Endothelial cell of umbilical vein (primary cell): ENCODE measurements at regions not wholly inside any gene's neighbourhood (a gene's known extent, or its start where the extent isn't known, plus 50 kb on each side); places are given as distances from the start of the nearest gene placed in this dataset.

Experiments
- BruUV-seq: library from RNA; stranded (reverse); fragments of 400-500 nt; replicated peaks from 2 replicates; lab custom pipeline; 2021; lab: Mats Ljungman, UMichigan
- CTCF ChIA-PET: fragments of 300-600, 350-600 bp; sonication (Branson Sonifier 250); formaldehyde crosslinking; loops from one replicate; lab custom pipeline; 2021; ENCODE audit warnings: antibody characterized with exemption, inconsistent platforms; lab: Charles Lee
- POLR2A ChIA-PET: fragments of 300-600, 350-600 bp; sonication (Branson Sonifier 250); formaldehyde crosslinking; loops from one replicate; lab custom pipeline; 2021; ENCODE audit warnings: antibody characterized with exemption, inconsistent platforms; lab: Charles Lee
- DNase-seq: peaks from one replicate; pipeline ENCODE4 v3.0.0-alpha.2; 2011; ENCODE audit warnings: low read depth, low spot score
- FAIRE-seq: peaks from 2 replicates; lab custom pipeline; 2011; peaks lifted over from hg19 to GRCh38; lab: Jason Lieb, UNC
- H2AFZ ChIP-seq: 2 replicates; pipeline ENCODE4 v1.6.0; 2012; ENCODE audit warnings: low read depth, low read length, control low read depth, inconsistent platforms
- H3K27ac ChIP-seq: 2 replicates; pipeline ENCODE4 v1.5.1; 2011; ENCODE audit warnings: low read depth, mild to moderate bottlenecking, control low read depth, low read length, moderate library complexity; ENCODE audit not compliant: insufficient read depth
- H3K27me3 ChIP-seq, 2 experiments: 2 replicates each; pipeline versions ENCODE4 v1.6.0 to v1.6.1; 2011; ENCODE audit warnings: low read length in 2 of 2, mixed read lengths in 1 of 2; ENCODE audit not compliant: control insufficient read depth in 2 of 2, insufficient read depth in 2 of 2
- H3K36me3 ChIP-seq, 2 experiments: 2 replicates in 1 of 2; 3 replicates in 1 of 2; pipeline ENCODE4 v1.5.1; 2011; ENCODE audit warnings: low read length in 2 of 2, mild to moderate bottlenecking in 1 of 2, moderate library complexity in 1 of 2; ENCODE audit not compliant: control insufficient read depth in 2 of 2, insufficient read depth in 2 of 2; ENCODE audit errors: extremely low read depth in 1 of 2
- H3K4me1 ChIP-seq: 3 replicates; pipeline ENCODE4 v1.5.1; 2011; ENCODE audit warnings: mild to moderate bottlenecking, low read length; ENCODE audit not compliant: control insufficient read depth, insufficient read depth; ENCODE audit errors: extremely low read depth
- H3K4me2 ChIP-seq: 2 replicates; pipeline ENCODE4 v1.6.1; 2011; ENCODE audit warnings: low read length, control low read depth, mixed read lengths; ENCODE audit not compliant: insufficient read depth
- H3K4me3 ChIP-seq, 3 experiments: fragments of 200-600 bp in 1 of 3; sonication (generic), shearing (Covaris generic) in 1 of 3; replicated peaks in 1 of 3; 2 replicates each; pipeline ENCODE4 v1.5.1; 2011 to 2016; ENCODE audit warnings: control low read depth in 3 of 3, low read length in 3 of 3, mild to moderate bottlenecking in 2 of 3, inconsistent platforms in 1 of 3, low read depth in 1 of 3, moderate library complexity in 1 of 3; ENCODE audit not compliant: insufficient read depth in 1 of 3
- H3K79me2 ChIP-seq: 2 replicates; pipeline ENCODE4 v1.6.0; 2012; ENCODE audit warnings: low read length, inconsistent platforms; ENCODE audit not compliant: control insufficient read depth, insufficient read depth
- H3K9ac ChIP-seq: replicated peaks from 2 replicates; pipeline ENCODE3; 2011; ENCODE audit warnings: low read length, control low read depth; ENCODE audit not compliant: insufficient read depth; ENCODE audit errors: extremely low read depth
- H3K9me1 ChIP-seq: replicated peaks from 3 replicates; pipeline ENCODE4 v1.6.0; 2011; ENCODE audit warnings: mild to moderate bottlenecking, low read length; ENCODE audit not compliant: control insufficient read depth, insufficient read depth; ENCODE audit errors: extremely low read depth
- H3K9me3 ChIP-seq: replicated peaks from 2 replicates; pipeline ENCODE4 v1.5.1; 2012; ENCODE audit warnings: low read length, inconsistent platforms; ENCODE audit not compliant: control insufficient read depth, insufficient read depth
- H4K20me1 ChIP-seq: replicated peaks from 2 replicates; pipeline ENCODE3; 2011; ENCODE audit warnings: mild to moderate bottlenecking, low read length; ENCODE audit not compliant: control insufficient read depth, insufficient read depth; ENCODE audit errors: extremely low read depth
- EZH2 ChIP-seq: IDR thresholded peaks from 2 replicates; pipeline ENCODE4 v1.6.1; 2012; ENCODE audit warnings: borderline replicate concordance, low read depth, mild to moderate bottlenecking, moderate library complexity, low read length, inconsistent platforms; ENCODE audit not compliant: severe bottlenecking
- FOS ChIP-seq: IDR thresholded peaks from 2 replicates; pipeline ENCODE4 v1.6.1; 2011; ENCODE audit warnings: mild to moderate bottlenecking, low read length, moderate library complexity, borderline replicate concordance; ENCODE audit not compliant: insufficient read depth
- GATA2 ChIP-seq: IDR thresholded peaks from 2 replicates; pipeline ENCODE4 v1.7.0; 2011; ENCODE audit warnings: low read depth, mild to moderate bottlenecking, moderate library complexity, mixed read lengths, low read length; ENCODE audit not compliant: insufficient read length, insufficient read depth
- JUN ChIP-seq: IDR thresholded peaks from 2 replicates; pipeline ENCODE4 v1.6.1; 2011; ENCODE audit warnings: borderline replicate concordance, low read depth; ENCODE audit not compliant: insufficient read length, insufficient read depth
- MYC ChIP-seq: IDR thresholded peaks from one replicate; pipeline ENCODE4 v1.6.1; 2011; ENCODE audit warnings: mild to moderate bottlenecking, low read depth, low read length
- POLR2A ChIP-seq: IDR thresholded peaks from 2 replicates; pipeline ENCODE4 v1.6.1; 2012; ENCODE audit warnings: low read depth, mild to moderate bottlenecking, control low read depth, low read length
- POLR2AphosphoS5 ChIP-seq: IDR thresholded peaks from 2 replicates; pipeline ENCODE4 v1.6.1; 2012; ENCODE audit warnings: low read depth, mild to moderate bottlenecking, control low read depth, low read length, moderate library complexity; ENCODE audit not compliant: insufficient read depth
- dilution Hi-C: fragments of 300-500 bp; cut with MboI; formaldehyde crosslinking; loops from one replicate; pipeline ENCODE4 v1.15.0; 2019; ENCODE audit warnings: low sequenced_read_pairs; ENCODE audit not compliant: extremely low pct_ligation_motif_present
- intact Hi-C: fragments of 100-400 bp; cut with micrococcal nuclease; formaldehyde crosslinking; loops from one replicate; pipeline ENCODE4 v1.10.0; 2022
- TF ChIP-seq, protein P1 (sequence below): IDR thresholded peaks from 2 replicates; pipeline ENCODE4 v1.6.1; 2011; ENCODE audit not compliant: insufficient read depth, insufficient read length
- TF ChIP-seq, protein P2 (sequence below), 2 donors: IDR thresholded peaks; 1 replicate in 1 of 2; 2 replicates in 1 of 2; pipeline ENCODE4 v1.5.1; 2011; ENCODE audit warnings: low read length in 2 of 2, mild to moderate bottlenecking in 2 of 2, moderate library complexity in 2 of 2, control low read depth in 1 of 2, inconsistent platforms in 1 of 2, low read depth in 1 of 2; ENCODE audit not compliant: insufficient read depth in 1 of 2; ENCODE audit errors: extremely low read depth in 1 of 2

DNA sequence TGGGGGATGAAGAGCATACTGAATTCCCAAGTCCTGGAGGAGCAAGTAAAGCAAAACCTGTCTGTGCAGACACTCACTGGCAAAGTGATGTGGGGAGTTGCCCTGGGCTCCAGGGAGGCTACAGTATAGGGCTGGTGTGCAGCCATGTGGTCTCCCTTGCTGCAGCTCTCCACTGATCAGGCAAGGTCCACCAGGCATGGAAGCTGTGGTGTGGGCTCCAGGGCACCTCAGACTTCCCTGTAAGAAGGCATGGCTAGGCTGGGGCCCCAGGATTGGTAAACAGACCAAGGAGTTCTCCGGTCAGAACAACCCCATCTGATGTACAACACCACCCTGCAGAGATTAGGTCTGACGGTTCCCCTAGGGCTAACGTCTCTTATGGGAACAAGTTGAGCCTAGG, 241.9 kb upstream of the NDST4 start:
- dilution Hi-C loops = no loop called here
- CTCF ChIA-PET = no interaction called here
- TF ChIP-seq GATA2 = no peak
- no peak for TF ChIP-seq EZH2
- Histone ChIP-seq H3K79me2 (no peaks in the 10 kb centered on the region), H3K9ac (no peak overlapping the region), H3K9me3 (peaks cover 6% of the 10 kb centered on the region), H3K27ac (no peak overlapping the region), H4K20me1 (no peaks in the 10 kb centered on the region), H3K4me1 (no peaks in the 10 kb centered on the region), H2AFZ (no peak overlapping the region), H3K4me2 (no peak overlapping the region), H3K36me3 (no peaks in the 10 kb centered on the region), H3K4me3 (no peak overlapping the region), H3K27me3 (no peaks in the 10 kb centered on the region), H3K9me1 (no peaks in the 10 kb centered on the region)
- DNase-seq (no peak), FAIRE-seq (no peak)
- POLR2A ChIA-PET = no interaction called here
- intact Hi-C loops = no loop called here
- BruUV-seq = no TSS peak

DNA sequence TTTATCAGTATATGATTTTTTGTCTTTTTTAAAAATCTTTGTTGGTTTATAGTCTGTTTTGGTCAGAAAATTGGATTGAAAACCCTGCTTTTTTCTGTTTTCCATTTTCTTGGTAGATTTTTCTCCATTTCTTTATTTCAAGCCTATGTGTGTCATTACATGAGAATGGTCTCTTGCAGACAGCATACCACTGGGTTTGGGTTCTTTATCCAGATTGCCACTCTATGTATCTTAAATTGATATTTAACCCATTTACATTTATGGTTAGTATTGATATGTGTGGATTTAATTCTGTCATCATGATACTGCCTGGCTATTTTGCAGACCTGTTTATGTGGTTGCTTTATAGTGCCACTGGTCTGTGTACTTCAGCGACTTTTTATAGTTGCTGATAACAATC, 239.9 kb upstream of the NDST4 start:
- Histone ChIP-seq H3K4me3 (no peak overlapping the region), H3K9me1 (no peaks in the 10 kb centered on the region), H2AFZ (no peak overlapping the region), H4K20me1 (no peaks in the 10 kb centered on the region), H3K9ac (no peak overlapping the region), H3K9me3 (peaks cover 6% of the 10 kb centered on the region), H3K79me2 (no peaks in the 10 kb centered on the region), H3K36me3 (no peaks in the 10 kb centered on the region), H3K4me2 (no peak overlapping the region), H3K27ac (no peak overlapping the region), H3K27me3 (no peaks in the 10 kb centered on the region), H3K4me1 (no peaks in the 10 kb centered on the region)
- TF ChIP-seq POLR2AphosphoS5 (no peak), GATA2 (no peak), FOS (no peak), MYC (no peak), EZH2 (no peak), JUN (no peak), POLR2A (no peak)
- TF ChIP-seq, protein P1, sequence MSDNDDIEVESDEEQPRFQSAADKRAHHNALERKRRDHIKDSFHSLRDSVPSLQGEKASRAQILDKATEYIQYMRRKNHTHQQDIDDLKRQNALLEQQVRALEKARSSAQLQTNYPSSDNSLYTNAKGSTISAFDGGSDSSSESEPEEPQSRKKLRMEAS = no peak
- TF ChIP-seq, protein P2, sequence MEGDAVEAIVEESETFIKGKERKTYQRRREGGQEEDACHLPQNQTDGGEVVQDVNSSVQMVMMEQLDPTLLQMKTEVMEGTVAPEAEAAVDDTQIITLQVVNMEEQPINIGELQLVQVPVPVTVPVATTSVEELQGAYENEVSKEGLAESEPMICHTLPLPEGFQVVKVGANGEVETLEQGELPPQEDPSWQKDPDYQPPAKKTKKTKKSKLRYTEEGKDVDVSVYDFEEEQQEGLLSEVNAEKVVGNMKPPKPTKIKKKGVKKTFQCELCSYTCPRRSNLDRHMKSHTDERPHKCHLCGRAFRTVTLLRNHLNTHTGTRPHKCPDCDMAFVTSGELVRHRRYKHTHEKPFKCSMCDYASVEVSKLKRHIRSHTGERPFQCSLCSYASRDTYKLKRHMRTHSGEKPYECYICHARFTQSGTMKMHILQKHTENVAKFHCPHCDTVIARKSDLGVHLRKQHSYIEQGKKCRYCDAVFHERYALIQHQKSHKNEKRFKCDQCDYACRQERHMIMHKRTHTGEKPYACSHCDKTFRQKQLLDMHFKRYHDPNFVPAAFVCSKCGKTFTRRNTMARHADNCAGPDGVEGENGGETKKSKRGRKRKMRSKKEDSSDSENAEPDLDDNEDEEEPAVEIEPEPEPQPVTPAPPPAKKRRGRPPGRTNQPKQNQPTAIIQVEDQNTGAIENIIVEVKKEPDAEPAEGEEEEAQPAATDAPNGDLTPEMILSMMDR (IDR thresholded peaks at IDR 0.05; ENCODE audit: extremely low read depth in 1 of 2, insufficient read depth in 1 of 2, low read depth in 1 of 2, low read length in 2 of 2) = no peak
- ChIA-PET CTCF (no interaction called here), POLR2A (no interaction called here)
- FAIRE-seq (no peak), DNase-seq (no peak)
- intact Hi-C loops = no loop called here
- no TSS peak for BruUV-seq
- dilution Hi-C loops = no loop called here
